HG02642 (cell line): ENCODE measurements at regions not wholly inside any gene's neighbourhood (a gene's known extent, or its start where the extent isn't known, plus 50 kb on each side); places are given as distances from the start of the nearest gene placed in this dataset.

Source experiments
- ATAC-seq: cut with Tn5 transposase; IDR thresholded peaks from one replicate; pipeline ENCODE4 v1.9.1; 2021; ENCODE audit warnings: mild to moderate bottlenecking; ENCODE audit not compliant: unreplicated experiment, poor library complexity

- no peak for ATAC-seq
Measured at GRCh38 chr2:56444339-56444738, 260.5 kb downstream of the CCDC85A start.

GRCh38 chr2:56448403-56449001 is 264.7 kb downstream of the CCDC85A start:
- no peak for ATAC-seq

- no peak for ATAC-seq
Measured at GRCh38 chr2:56449002-56449431, 265.2 kb downstream of the CCDC85A start.

- no peak for ATAC-seq
Measured at GRCh38 chr2:56449449-56449860, 265.7 kb downstream of the CCDC85A start.

GRCh38 chr2:56450047-56450446 is 266.3 kb downstream of the CCDC85A start:
- no peak for ATAC-seq

GRCh38 chr2:56450772-56451171 is 267.0 kb downstream of the CCDC85A start:
- no peak for ATAC-seq

- ATAC-seq, result no peak
Measured at GRCh38 chr2:56455642-56456041, 271.9 kb downstream of the CCDC85A start.

- ATAC-seq, result no peak
Measured at GRCh38 chr2:56456791-56457190, 273.0 kb downstream of the CCDC85A start.

GRCh38 chr2:56460508-56460907 is 276.7 kb downstream of the CCDC85A start:
- no peak for ATAC-seq

- no peak for ATAC-seq
Measured at GRCh38 chr2:56464066-56464465, 280.3 kb downstream of the CCDC85A start.

- ATAC-seq, result no peak
Measured at GRCh38 chr2:56464613-56465012, 280.8 kb downstream of the CCDC85A start.

GRCh38 chr2:56465491-56465890 is 281.7 kb downstream of the CCDC85A start:
- no peak for ATAC-seq

GRCh38 chr2:56473524-56473923 is 289.7 kb downstream of the CCDC85A start:
- no peak for ATAC-seq

GRCh38 chr2:56474412-56475158 is 290.8 kb downstream of the CCDC85A start:
- no peak for ATAC-seq

GRCh38 chr2:56475191-56475590 is 291.4 kb downstream of the CCDC85A start:
- no peak for ATAC-seq

- ATAC-seq, result no peak
Measured at GRCh38 chr2:56476509-56477071, 292.8 kb downstream of the CCDC85A start.

- no peak for ATAC-seq
Measured at GRCh38 chr2:56478027-56478426, 294.2 kb downstream of the CCDC85A start.

- ATAC-seq, result no peak
Measured at GRCh38 chr2:56483081-56483480, 299.3 kb downstream of the CCDC85A start.

- ATAC-seq, result no peak
Measured at GRCh38 chr2:56484906-56485305, 301.1 kb downstream of the CCDC85A start.

GRCh38 chr2:56500317-56500716 is 316.5 kb downstream of the CCDC85A start:
- ATAC-seq, result no peak

- no peak for ATAC-seq
Measured at GRCh38 chr2:56502616-56503015, 318.8 kb downstream of the CCDC85A start.

GRCh38 chr2:56505885-56506284 is 322.1 kb downstream of the CCDC85A start:
- no peak for ATAC-seq
